Immature natural killer cell (primary cell): ENCODE measurements at regions not wholly inside any gene's neighbourhood (a gene's known extent, or its start where the extent isn't known, plus 50 kb on each side); places are given as distances from the start of the nearest gene placed in this dataset.
"Not testable (repeated sequence)": the region's sequence is repeated elsewhere in the genome, so short reads cannot be mapped to it uniquely, and the experiment has no call there.

Source experiments
- DNase-seq, 3 donors: peaks; one replicate each; pipeline ENCODE4 v3.0.0; 2022; ENCODE audit warnings: mixed read lengths in 1 of 3
- H3K27ac Mint-ChIP-seq, 6 donors: one replicate each; pipeline ENCODE4 v1.8.0; 2020; ENCODE audit warnings: mixed read lengths in 6 of 6, mild to moderate bottlenecking in 5 of 6, inconsistent platforms in 4 of 6, moderate library complexity in 3 of 6
- H3K27me3 Mint-ChIP-seq, 3 donors: one replicate each; pipeline ENCODE4 v1.8.0; 2020 to 2021; ENCODE audit warnings: low read depth in 3 of 3, mild to moderate bottlenecking in 3 of 3, mixed read lengths in 3 of 3, moderate library complexity in 3 of 3, inconsistent platforms in 1 of 3
- H3K36me3 Mint-ChIP-seq, 3 donors: one replicate each; pipeline ENCODE4 v1.8.0; 2020; ENCODE audit warnings: mixed read lengths in 3 of 3, inconsistent platforms in 2 of 3, mild to moderate bottlenecking in 2 of 3
- H3K4me1 Mint-ChIP-seq, 2 donors: one replicate each; pipeline ENCODE4 v1.8.0; 2020; ENCODE audit warnings: inconsistent platforms in 2 of 2, mild to moderate bottlenecking in 2 of 2, mixed read lengths in 2 of 2, moderate library complexity in 1 of 2
- H3K4me3 Mint-ChIP-seq, 5 donors: one replicate each; pipeline ENCODE4 v1.8.0; 2020; ENCODE audit warnings: mild to moderate bottlenecking in 5 of 5, mixed read lengths in 5 of 5, inconsistent platforms in 3 of 5, moderate library complexity in 3 of 5
- H3K9me3 Mint-ChIP-seq, 6 donors: one replicate each; pipeline ENCODE4 v1.8.0; 2020; ENCODE audit warnings: mild to moderate bottlenecking in 6 of 6, mixed read lengths in 6 of 6, inconsistent platforms in 4 of 6, moderate library complexity in 3 of 6

GRCh38 chr1:157353546-157353945 lies 198.8 kb downstream of the FCRL5 start:
- H3K27ac Mint-ChIP-seq = no peak overlapping the region
- H3K36me3 Mint-ChIP-seq = peaks cover 0 to 6% (median 3%) of the 10 kb centered on the region in 3 donors
- H3K9me3 Mint-ChIP-seq = no peaks in the 10 kb centered on the region
- no peak for DNase-seq
- no peak overlapping the region for H3K4me3 Mint-ChIP-seq
- H3K4me1 Mint-ChIP-seq = peaks cover 4 to 8% of the 10 kb centered on the region in 2 donors
- peaks cover 2 to 3% (median 2%) of the 10 kb centered on the region in 3 donors for H3K27me3 Mint-ChIP-seq

DNA sequence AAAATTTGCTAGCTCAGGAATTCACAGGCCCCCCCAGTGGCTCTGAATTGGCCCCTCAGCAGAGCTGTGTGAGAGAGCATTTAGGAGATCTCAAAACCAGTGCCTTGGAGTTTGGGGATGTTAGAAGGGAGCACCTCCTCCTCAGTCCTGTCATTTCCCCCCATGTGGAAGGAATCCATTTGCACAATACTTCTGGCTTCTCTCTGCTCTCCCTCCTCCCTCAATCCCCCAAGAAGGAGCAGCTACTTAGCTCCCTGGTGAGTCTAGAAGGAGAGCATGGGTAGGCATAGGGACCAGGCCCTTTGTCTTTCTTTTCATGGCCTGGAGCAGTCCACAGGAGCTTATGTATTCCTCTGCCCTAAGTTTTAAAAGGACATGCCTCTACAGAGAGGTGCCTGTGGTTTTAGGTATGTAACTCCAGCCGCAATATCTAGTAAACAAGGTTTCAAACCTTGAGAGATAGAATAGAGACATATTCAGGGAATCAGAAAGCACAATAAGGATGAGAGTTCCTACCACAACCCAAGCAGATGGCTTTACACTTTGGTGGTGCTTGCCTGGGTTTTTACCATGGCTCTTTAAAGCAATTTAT lies 199.4 kb downstream of the FCRL5 start:
- no peak for DNase-seq
- Mint-ChIP-seq H3K27ac (no peak overlapping the region), H3K4me1 (peaks cover 4 to 8% of the 10 kb centered on the region in 2 donors), H3K36me3 (peaks cover 0 to 6% (median 3%) of the 10 kb centered on the region in 3 donors), H3K27me3 (peaks cover 2 to 3% (median 2%) of the 10 kb centered on the region in 3 donors), H3K9me3 (no peaks in the 10 kb centered on the region), H3K4me3 (no peak overlapping the region)

DNA sequence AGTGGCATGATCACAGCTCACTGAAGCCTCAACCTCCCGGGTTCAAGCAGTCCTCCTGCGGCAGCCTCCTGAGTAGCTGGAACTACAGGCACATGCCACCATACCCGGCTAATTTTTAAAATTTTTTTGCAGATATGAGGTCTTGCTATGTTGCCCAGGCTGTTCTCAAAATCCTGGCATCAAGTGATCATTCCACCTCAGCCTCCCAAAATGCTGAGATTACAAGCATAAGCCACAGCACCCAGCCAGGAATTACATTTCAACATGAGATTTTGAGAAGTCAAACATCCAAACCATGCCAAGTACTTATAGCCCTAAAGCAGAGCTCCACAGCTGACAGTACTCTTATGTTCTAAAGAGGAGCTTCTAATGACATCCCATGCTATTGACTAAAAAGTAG lies 200.1 kb downstream of the FCRL5 start:
- H3K36me3 Mint-ChIP-seq = peaks cover 0 to 6% (median 3%) of the 10 kb centered on the region in 3 donors
- H3K27me3 Mint-ChIP-seq = peaks cover 2 to 3% (median 2%) of the 10 kb centered on the region in 3 donors
- H3K4me1 Mint-ChIP-seq = peaks cover 4 to 8% of the 10 kb centered on the region in 2 donors
- no peak for DNase-seq
- no peak overlapping the region for H3K27ac Mint-ChIP-seq
- H3K9me3 Mint-ChIP-seq = no peaks in the 10 kb centered on the region
- H3K4me3 Mint-ChIP-seq = no peak overlapping the region

DNA sequence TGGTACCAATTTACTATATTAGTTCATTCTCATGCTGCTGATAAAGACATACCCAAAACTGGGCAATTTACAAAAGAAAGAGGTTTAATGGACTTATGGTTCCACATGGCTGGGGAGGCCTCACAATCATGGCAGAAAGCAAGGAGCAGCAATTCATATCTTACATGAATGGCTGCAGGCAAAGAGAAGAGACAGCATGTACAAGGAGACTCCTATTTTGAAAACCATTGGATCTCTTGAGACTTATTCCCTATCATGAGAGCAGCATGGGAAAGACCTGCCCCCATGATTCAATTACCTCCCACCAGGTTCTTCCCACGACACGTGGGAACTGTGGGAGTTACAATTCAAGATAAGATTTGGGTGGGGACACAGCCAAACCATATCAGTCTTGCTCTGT lies 200.5 kb downstream of the FCRL5 start:
- H3K4me1 Mint-ChIP-seq, H3K27me3 Mint-ChIP-seq, H3K4me3 Mint-ChIP-seq, DNase-seq, H3K27ac Mint-ChIP-seq, H3K9me3 Mint-ChIP-seq, H3K36me3 Mint-ChIP-seq: not testable (repeated sequence)

DNA sequence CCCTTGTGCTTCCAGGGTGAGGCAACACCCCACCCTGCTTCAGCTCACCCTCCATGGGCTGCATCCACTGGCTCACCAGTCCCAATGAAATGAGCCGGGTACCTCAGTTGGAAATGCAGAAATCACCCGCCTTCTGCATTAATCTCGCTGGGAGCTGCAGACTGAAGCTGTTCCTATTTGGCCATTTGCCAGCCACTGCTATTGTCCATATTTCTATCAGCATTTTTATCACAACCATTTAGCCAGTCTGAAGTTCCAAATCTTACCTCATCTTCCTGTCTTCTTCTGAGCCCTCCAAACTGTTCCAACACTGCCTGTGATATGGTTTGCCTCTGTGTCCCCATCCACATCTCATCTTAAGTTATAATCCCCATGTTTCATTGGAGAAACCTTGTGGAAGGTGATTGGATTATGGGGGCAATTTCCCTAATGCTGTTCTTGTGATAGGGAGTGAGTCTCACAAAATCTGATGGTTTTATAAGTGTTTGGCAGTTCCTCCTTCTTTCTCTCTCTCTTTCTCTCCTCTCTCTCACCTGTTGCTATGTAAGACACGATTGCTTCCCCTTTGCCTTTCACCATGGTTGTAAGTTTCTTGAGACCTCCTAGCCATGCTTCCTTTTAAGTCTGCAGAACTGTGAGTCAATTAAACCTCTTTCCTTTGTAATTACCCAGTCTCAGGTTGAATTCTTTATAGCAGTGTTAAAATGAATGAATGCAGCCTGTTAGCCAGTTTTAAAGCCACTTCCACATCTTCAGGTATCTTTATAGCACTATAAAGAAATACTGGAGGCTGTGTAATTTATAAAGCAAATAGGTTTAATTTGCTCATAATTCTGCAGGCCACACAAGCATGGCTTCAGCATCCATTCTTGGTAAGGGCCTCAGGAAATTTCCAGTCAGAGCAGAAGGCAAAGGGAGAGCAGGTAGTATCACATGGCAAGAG lies 203.5 kb downstream of the FCRL5 start:
- H3K27ac Mint-ChIP-seq = no peak overlapping the region
- no peak for DNase-seq
- H3K9me3 Mint-ChIP-seq = no peaks in the 10 kb centered on the region
- H3K36me3 Mint-ChIP-seq = peaks cover 0 to 6% (median 3%) of the 10 kb centered on the region in 3 donors
- no peaks in the 10 kb centered on the region for H3K4me1 Mint-ChIP-seq
- H3K27me3 Mint-ChIP-seq = peaks cover 2 to 8% (median 4%) of the 10 kb centered on the region in 3 donors
- H3K4me3 Mint-ChIP-seq = no peak overlapping the region

DNA sequence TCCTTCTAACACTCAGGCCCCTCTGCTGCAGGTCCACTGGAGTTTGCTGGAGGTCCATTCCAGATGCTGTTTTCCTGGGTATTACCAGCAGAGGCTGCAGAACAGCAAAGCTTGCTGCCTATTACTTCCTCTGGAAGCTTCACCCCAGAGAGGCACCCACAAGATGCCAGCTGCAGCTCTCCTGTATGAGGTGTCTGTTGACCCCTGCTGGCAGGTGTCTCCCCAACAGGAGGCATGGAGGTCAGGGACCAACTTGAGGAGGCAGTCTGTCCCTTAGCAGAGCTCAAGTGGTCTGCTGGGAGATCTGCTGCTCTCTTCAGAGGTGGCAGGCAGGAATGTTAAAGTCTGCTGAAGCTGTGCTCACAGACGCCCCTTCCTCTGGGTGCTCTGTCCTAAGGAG lies 204.8 kb downstream of the FCRL5 start:
- DNase-seq = no peak
- Mint-ChIP-seq H3K4me1 (no peaks in the 10 kb centered on the region), H3K4me3 (no peak overlapping the region), H3K27me3 (peaks cover 4 to 10% (median 4%) of the 10 kb centered on the region in 3 donors), H3K36me3 (peaks cover 0 to 6% (median 3%) of the 10 kb centered on the region in 3 donors), H3K27ac (no peak overlapping the region), H3K9me3 (no peaks in the 10 kb centered on the region)

DNA sequence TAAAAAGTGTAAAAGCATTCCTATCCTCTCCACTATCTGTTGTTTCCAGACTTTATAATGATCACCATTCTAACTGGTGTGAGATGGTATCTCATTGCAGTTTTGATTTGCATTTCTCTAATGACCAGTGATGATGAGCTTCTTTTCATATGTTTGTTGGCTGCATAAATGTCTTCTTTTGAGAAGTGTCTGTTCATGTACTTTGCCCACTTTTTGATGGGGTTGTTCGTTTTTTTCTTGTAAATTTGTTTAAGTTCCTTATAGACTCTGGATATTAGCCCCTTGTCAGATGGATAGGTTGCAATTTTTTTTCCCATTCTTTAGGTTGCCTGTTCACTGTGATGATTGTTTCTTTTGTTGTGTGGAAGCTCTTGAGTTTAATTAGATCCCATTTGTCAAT lies 199.6 kb upstream of the ETV3 start:
- not testable (repeated sequence) for H3K4me1 Mint-ChIP-seq, H3K27me3 Mint-ChIP-seq

GRCh38 chr1:157335056-157335455 lies 196.9 kb upstream of the ETV3 start:
- H3K36me3 Mint-ChIP-seq = no peaks in the 10 kb centered on the region
- peaks cover 0 to 7% (median 0%) of the 10 kb centered on the region in 6 donors for H3K9me3 Mint-ChIP-seq
- H3K4me3 Mint-ChIP-seq = no peak overlapping the region
- H3K27ac Mint-ChIP-seq = no peak overlapping the region
- no peak for DNase-seq
- H3K27me3 Mint-ChIP-seq = peaks cover 2 to 3% (median 3%) of the 10 kb centered on the region in 3 donors
- no peaks in the 10 kb centered on the region for H3K4me1 Mint-ChIP-seq

More for the DNA sequence above, 199.6 kb upstream of the ETV3 start:
- DNase-seq, H3K9me3 Mint-ChIP-seq, H3K36me3 Mint-ChIP-seq, H3K4me3 Mint-ChIP-seq, H3K27ac Mint-ChIP-seq: not testable (repeated sequence)

DNA sequence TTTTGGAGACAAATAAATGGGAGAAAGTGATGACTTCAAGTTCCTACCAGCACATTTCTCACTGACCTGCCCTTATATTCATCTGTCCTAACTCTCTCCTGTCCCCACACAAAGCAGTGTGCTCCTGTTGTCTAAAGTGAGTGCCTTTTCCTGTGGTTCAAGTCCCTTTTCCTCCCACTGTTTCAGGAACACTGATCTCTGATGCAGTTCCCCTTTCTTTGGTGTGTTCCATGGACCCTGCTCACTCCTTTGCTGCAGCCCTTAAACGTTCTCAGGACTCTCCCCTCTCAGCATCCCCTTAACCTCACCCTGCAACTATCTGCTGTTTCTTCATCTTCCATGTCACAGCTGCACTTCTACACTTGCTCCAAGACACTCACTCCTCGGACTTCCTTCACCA lies 195.8 kb upstream of the ETV3 start:
- peaks cover 0 to 3% (median 3%) of the 10 kb centered on the region in 3 donors for H3K27me3 Mint-ChIP-seq
- no peak for DNase-seq
- H3K36me3 Mint-ChIP-seq = no peaks in the 10 kb centered on the region
- no peaks in the 10 kb centered on the region for H3K4me1 Mint-ChIP-seq
- no peak overlapping the region for H3K4me3 Mint-ChIP-seq
- H3K9me3 Mint-ChIP-seq = peaks cover 0 to 7% (median 0%) of the 10 kb centered on the region in 6 donors
- H3K27ac Mint-ChIP-seq = no peak overlapping the region

DNA sequence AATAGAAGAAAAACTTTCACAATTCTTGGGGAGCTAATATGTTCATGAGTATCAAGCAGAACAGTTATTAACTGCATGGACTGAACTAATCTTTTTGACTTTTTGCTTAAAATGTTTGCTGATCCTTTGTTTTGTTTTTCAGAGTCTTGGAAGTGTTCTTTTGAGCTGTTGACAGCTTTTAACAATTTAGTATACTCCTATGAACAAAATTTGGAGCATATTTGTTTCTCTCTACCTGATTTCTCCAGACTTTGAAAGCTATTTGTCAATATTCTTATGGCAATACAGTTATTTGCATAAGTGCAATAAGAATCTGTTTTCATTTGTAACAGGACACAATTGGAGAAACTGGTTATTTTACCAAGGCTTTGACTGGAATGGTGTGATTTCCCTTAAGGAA lies 192.0 kb upstream of the ETV3 start:
- H3K9me3 Mint-ChIP-seq, H3K27me3 Mint-ChIP-seq, H3K27ac Mint-ChIP-seq, H3K36me3 Mint-ChIP-seq, H3K4me3 Mint-ChIP-seq, H3K4me1 Mint-ChIP-seq, DNase-seq: not testable (repeated sequence)

- H3K4me1 Mint-ChIP-seq, H3K9me3 Mint-ChIP-seq, H3K4me3 Mint-ChIP-seq, H3K27ac Mint-ChIP-seq, DNase-seq, H3K36me3 Mint-ChIP-seq, H3K27me3 Mint-ChIP-seq: not testable (repeated sequence)
Observed at GRCh38 chr1:157328120-157328519, 189.9 kb upstream of the ETV3 start.

- no peaks in the 10 kb centered on the region for H3K36me3 Mint-ChIP-seq
- peaks cover 0 to 5% (median 3%) of the 10 kb centered on the region in 6 donors for H3K9me3 Mint-ChIP-seq
- DNase-seq = no peak
- no peaks in the 10 kb centered on the region for H3K4me1 Mint-ChIP-seq
- no peak overlapping the region for H3K4me3 Mint-ChIP-seq
- H3K27me3 Mint-ChIP-seq = peaks cover 6 to 7% (median 7%) of the 10 kb centered on the region in 3 donors
- H3K27ac Mint-ChIP-seq = no peak overlapping the region
Observed at GRCh38 chr1:157326173-157326859, 188.1 kb upstream of the ETV3 start.

DNA sequence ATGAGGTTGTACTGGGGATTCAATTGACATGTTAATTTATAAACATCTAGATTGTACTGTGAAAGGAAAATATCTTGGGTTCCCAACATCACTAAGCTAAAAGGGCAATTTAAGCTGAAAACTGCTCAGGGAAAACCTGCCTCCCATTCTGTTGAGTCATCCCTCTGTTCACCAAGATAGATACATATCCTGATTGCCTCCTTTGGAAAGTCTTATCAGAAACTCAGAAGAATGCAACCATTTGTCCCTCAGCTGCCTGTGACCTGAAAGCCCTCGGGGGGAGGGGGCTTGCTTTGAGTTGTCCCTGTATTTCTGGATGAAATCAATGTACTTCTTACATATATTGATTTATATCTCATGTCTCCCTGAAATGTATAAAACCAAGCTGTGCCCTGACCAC lies 187.0 kb upstream of the ETV3 start:
- peaks cover 8 to 14% (median 13%) of the 10 kb centered on the region in 3 donors for H3K27me3 Mint-ChIP-seq
- H3K27ac Mint-ChIP-seq = no peak overlapping the region
- peaks cover 5 to 14% (median 9%) of the 10 kb centered on the region in 6 donors for H3K9me3 Mint-ChIP-seq
- H3K4me3 Mint-ChIP-seq = no peak overlapping the region
- H3K4me1 Mint-ChIP-seq = no peaks in the 10 kb centered on the region
- H3K36me3 Mint-ChIP-seq = no peaks in the 10 kb centered on the region
- DNase-seq = no peak

GRCh38 chr1:157321972-157322371 lies 183.8 kb upstream of the ETV3 start:
- peaks cover 12 to 43% (median 36%) of the 10 kb centered on the region in 6 donors for H3K9me3 Mint-ChIP-seq
- not testable (repeated sequence) for DNase-seq, H3K36me3 Mint-ChIP-seq, H3K27ac Mint-ChIP-seq, H3K4me1 Mint-ChIP-seq, H3K4me3 Mint-ChIP-seq
- H3K27me3 Mint-ChIP-seq = peaks cover 14 to 17% (median 16%) of the 10 kb centered on the region in 3 donors
